Activated CD4-positive, alpha-beta T cell treated with anti-CD3 and anti-CD28 coated beads, Interleukin-2, amount 10 ng/mL, durations not matched to agents 24 days and 14 days (primary cell): ENCODE measurements at regions not wholly inside any gene's neighbourhood (a gene's known extent, or its start where the extent isn't known, plus 50 kb on each side); places are given as distances from the start of the nearest gene placed in this dataset.
"Not testable (repeated sequence)": the region's sequence is repeated elsewhere in the genome, so short reads cannot be mapped to it uniquely, and the experiment has no call there.

Source experiments
- DNase-seq: peaks from one replicate; pipeline ENCODE4 v3.0.0; 2022
- H3K27ac Mint-ChIP-seq: one replicate; pipeline ENCODE4 v1.8.0; 2022; ENCODE audit warnings: mild to moderate bottlenecking, mixed read lengths
- H3K27me3 Mint-ChIP-seq: one replicate; pipeline ENCODE4 v1.8.0; 2022; ENCODE audit warnings: mixed read lengths
- H3K36me3 Mint-ChIP-seq: one replicate; pipeline ENCODE4 v1.8.0; 2022; ENCODE audit warnings: low read depth, mild to moderate bottlenecking, mixed read lengths
- H3K4me1 Mint-ChIP-seq: one replicate; pipeline ENCODE4 v1.8.0; 2021; ENCODE audit warnings: mixed read lengths
- H3K4me3 Mint-ChIP-seq: one replicate; pipeline ENCODE4 v1.8.0; 2022; ENCODE audit warnings: mild to moderate bottlenecking, moderate library complexity, mixed read lengths
- H3K9me3 Mint-ChIP-seq: one replicate; pipeline ENCODE4 v1.8.0; 2021; ENCODE audit warnings: mixed read lengths
- intact Hi-C: fragments of 100-400 bp; cut with micrococcal nuclease; formaldehyde crosslinking; loops from one replicate; pipeline ENCODE4 v1.15.1; 2023

GRCh38 chr12:95358111-95359083 lies 115.6 kb upstream of the METAP2 start:
- Mint-ChIP-seq H3K27me3 (no peaks in the 10 kb centered on the region), H3K4me3 (no peak overlapping the region), H3K4me1 (peaks cover 3% of the 10 kb centered on the region), H3K27ac (no peak overlapping the region), H3K9me3 (no peaks in the 10 kb centered on the region), H3K36me3 (no peaks in the 10 kb centered on the region)
- no peak for DNase-seq
- intact Hi-C loops: no loop called here

GRCh38 chr12:95365912-95366311 lies 108.0 kb upstream of the METAP2 start:
- Mint-ChIP-seq H3K27me3 (no peaks in the 10 kb centered on the region), H3K27ac (no peak overlapping the region), H3K4me1 (no peaks in the 10 kb centered on the region), H3K4me3 (no peak overlapping the region), H3K36me3 (no peaks in the 10 kb centered on the region), H3K9me3 (no peaks in the 10 kb centered on the region)
- intact Hi-C loops: no loop called here
- no peak for DNase-seq

DNA sequence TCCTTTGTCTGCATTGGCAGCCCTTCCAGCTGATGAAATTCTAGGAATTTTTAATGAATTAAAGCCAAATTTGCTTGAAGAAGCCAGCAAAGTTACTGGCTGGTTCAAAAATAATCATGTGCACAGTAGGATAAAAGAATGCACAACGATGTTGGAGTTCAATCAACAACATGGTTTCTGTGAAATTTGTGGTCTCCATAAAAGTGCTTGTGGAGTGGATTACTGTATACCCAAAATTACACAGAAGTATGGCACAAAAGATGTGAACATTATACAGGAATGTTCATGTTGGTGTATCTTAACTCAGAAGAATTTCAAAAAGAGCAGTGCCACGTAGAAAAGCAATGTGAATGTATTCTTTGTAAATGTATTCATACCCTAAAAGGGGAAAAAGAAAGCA lies 105.0 kb upstream of the METAP2 start:
- Mint-ChIP-seq H3K9me3 (no peaks in the 10 kb centered on the region), H3K27me3 (no peaks in the 10 kb centered on the region), H3K36me3 (no peaks in the 10 kb centered on the region), H3K4me1 (no peaks in the 10 kb centered on the region), H3K4me3 (no peak overlapping the region), H3K27ac (no peak overlapping the region)
- DNase-seq: no peak
- intact Hi-C loops: no loop called here

- no peaks in the 10 kb centered on the region for H3K9me3 Mint-ChIP-seq
- no peaks in the 10 kb centered on the region for H3K4me1 Mint-ChIP-seq
- no peaks in the 10 kb centered on the region for H3K27me3 Mint-ChIP-seq
- H3K4me3 Mint-ChIP-seq: no peak overlapping the region
- no peak overlapping the region for H3K27ac Mint-ChIP-seq
- no peak for DNase-seq
- no peaks in the 10 kb centered on the region for H3K36me3 Mint-ChIP-seq
- intact Hi-C loops: no loop called here
Observed at GRCh38 chr12:95371571-95371970, 102.4 kb upstream of the METAP2 start.

DNA sequence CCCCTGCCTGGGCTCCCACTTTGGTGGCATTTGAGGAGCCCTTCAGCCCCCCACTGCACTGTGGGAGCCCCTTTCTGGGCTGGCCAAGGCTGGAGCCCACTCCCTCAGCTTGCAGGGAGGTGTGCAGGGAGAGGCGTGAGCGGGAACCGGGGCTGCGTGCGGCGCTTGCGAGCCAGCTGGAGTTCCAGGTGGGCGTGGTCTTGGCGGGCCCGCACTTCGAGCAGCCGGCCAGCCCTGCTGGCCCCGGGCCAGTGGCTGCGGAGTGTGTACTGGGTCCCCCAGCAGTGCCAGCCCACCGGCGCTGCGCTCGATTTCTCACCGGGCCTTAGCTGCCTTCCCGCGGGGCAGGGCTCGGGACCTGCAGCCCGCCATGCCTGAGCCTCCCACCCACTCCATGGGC lies 94.5 kb upstream of the METAP2 start:
- H3K4me3 Mint-ChIP-seq, H3K4me1 Mint-ChIP-seq, intact Hi-C loops: not testable (repeated sequence)

DNA sequence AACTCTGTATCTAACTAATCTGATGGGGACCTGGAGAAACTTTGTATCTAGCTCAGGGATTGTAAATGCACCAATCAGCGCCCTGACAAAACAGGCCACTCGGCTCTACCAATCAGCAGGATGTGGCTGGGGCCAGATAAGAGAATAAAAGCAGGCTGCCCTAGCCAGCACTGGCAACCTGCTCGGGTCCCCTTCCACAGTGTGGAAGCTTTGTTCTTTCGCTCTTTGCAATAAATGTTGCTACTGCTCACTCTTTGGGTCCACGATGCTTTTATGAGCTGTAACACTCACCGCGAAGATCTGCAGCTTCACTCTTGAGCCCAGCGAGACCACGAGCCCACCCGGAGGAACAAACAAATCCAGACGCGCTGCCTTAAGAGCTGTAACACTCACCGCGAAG lies 93.6 kb upstream of the METAP2 start:
- H3K27ac Mint-ChIP-seq, H3K4me1 Mint-ChIP-seq, H3K9me3 Mint-ChIP-seq, DNase-seq, H3K27me3 Mint-ChIP-seq, H3K36me3 Mint-ChIP-seq, H3K4me3 Mint-ChIP-seq, intact Hi-C loops: not testable (repeated sequence)

More for the DNA sequence above, 94.5 kb upstream of the METAP2 start:
- DNase-seq, H3K9me3 Mint-ChIP-seq, H3K27me3 Mint-ChIP-seq, H3K36me3 Mint-ChIP-seq, H3K27ac Mint-ChIP-seq: not testable (repeated sequence)

GRCh38 chr12:95380997-95381786 lies 92.8 kb upstream of the METAP2 start:
- Mint-ChIP-seq H3K27ac (no peak overlapping the region), H3K4me1 (peaks cover 2% of the 10 kb centered on the region), H3K4me3 (no peak overlapping the region), H3K27me3 (no peaks in the 10 kb centered on the region), H3K36me3 (no peaks in the 10 kb centered on the region), H3K9me3 (no peaks in the 10 kb centered on the region)
- no peak for DNase-seq
- intact Hi-C loops: no loop called here

DNA sequence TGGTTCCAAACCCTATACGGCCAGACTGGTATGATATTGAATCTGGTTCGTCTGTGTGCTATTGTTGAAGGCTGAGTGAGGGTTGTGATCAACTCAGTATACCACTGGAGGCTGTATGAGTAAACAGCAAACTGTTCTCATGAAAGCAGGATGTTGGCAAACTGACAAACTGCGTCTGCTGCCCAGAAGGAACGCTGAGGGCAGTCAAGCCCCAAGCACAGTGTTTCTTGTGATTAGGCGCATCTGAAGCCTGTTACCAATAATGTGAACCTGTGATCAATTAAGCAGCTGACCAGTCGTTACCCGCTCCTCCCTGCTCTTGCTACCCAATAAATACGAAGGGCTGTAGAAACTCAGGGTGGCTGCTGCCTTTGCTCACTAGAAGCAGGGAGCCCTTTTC lies 90.0 kb upstream of the METAP2 start:
- H3K9me3 Mint-ChIP-seq, H3K4me3 Mint-ChIP-seq, H3K27ac Mint-ChIP-seq, DNase-seq, H3K36me3 Mint-ChIP-seq, intact Hi-C loops, H3K4me1 Mint-ChIP-seq, H3K27me3 Mint-ChIP-seq: not testable (repeated sequence)

- Mint-ChIP-seq H3K27ac (no peak overlapping the region), H3K27me3 (no peaks in the 10 kb centered on the region), H3K9me3 (no peaks in the 10 kb centered on the region), H3K4me3 (no peak overlapping the region), H3K36me3 (no peaks in the 10 kb centered on the region), H3K4me1 (peaks cover 2% of the 10 kb centered on the region)
- intact Hi-C loops: no loop called here
- no peak for DNase-seq
Observed at GRCh38 chr12:95384785-95385184, 89.2 kb upstream of the METAP2 start.

DNA sequence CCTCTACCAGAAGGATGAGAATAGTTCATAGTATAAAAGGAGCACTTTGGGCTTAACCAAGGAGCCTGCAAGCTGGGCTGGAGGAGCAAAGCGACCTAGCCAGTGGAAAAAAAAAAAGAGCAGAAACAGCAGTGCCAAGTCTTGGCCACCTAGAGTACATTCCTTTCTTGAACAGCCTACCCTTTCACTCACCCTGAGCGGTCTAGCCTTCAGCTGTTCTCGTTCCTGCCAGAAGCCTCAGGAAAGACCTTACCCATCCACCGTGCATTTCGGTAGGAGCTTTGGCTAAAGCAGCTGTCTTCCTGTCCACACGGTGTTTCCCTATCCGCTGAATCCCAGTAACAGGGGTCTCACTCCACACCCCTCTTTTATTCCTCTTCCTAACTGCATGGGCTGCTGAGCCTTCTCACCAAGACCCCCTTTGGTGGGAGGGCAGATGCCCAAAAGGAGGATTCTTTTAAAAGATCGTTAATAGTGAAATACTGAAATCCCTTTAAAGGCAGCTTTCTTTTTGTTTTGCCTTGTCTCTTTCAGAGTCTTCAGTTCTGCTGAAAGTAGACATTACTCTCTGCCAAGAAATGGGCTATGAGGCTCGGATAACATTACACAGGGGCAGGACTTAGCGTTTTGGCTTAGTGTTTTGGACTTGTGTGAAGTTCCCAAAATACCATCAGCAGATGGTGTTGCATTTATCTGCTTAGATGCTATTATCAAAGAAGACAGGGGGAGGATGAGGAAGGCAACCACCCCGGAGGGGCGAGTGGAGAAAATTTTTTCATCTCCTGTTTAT lies 88.5 kb upstream of the METAP2 start:
- H3K4me1 Mint-ChIP-seq: peaks cover 2% of the 10 kb centered on the region
- no peak overlapping the region for H3K27ac Mint-ChIP-seq
- no peak overlapping the region for H3K4me3 Mint-ChIP-seq
- no peak for DNase-seq
- intact Hi-C loops: no loop called here
- no peaks in the 10 kb centered on the region for H3K36me3 Mint-ChIP-seq
- H3K27me3 Mint-ChIP-seq: no peaks in the 10 kb centered on the region
- H3K9me3 Mint-ChIP-seq: no peaks in the 10 kb centered on the region

DNA sequence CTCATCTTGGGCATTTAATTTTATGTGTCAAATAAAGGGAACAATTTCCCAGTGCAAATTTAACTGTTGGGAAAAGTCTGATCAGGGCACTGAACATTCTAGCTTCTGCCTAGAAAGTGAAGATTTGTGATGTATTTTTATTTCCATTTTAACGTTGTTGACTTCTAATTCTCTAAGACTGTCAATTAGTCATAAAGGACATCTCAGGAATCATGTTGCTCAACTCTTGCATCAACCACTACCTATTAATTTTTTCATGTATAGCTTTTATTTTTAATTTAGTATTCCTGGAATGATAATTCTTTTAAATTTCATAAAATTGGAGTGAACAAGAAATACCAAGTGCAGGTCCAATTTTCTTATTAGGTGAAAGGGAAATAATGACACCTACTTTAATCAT lies 87.9 kb upstream of the METAP2 start:
- H3K4me3 Mint-ChIP-seq: no peak overlapping the region

DNA sequence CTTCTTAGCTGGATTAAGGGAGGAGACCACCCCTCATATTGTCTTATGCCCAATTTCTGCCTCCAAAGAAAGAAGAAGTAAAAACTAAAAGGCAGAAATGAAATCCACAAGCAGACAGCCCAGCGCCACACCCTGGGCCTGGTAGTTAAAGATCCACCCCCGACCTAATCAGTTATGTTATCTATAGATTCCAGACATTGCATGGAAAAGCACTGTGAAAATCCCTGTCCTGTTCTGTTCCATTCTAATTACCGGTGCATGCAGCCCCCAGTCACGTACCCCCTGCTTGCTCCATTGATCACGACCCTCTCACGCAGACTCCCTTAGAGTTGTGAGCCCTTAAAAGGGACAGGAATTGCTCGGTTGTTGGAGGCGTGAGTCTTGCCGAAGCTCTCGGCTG lies 85.7 kb upstream of the METAP2 start:
- H3K36me3 Mint-ChIP-seq, H3K27me3 Mint-ChIP-seq, H3K9me3 Mint-ChIP-seq, H3K4me3 Mint-ChIP-seq, H3K27ac Mint-ChIP-seq, DNase-seq, intact Hi-C loops, H3K4me1 Mint-ChIP-seq: not testable (repeated sequence)

More for the DNA sequence above, 87.9 kb upstream of the METAP2 start:
- intact Hi-C loops: no loop called here
- no peak overlapping the region for H3K27ac Mint-ChIP-seq
- no peaks in the 10 kb centered on the region for H3K27me3 Mint-ChIP-seq
- peaks cover 2% of the 10 kb centered on the region for H3K4me1 Mint-ChIP-seq
- no peaks in the 10 kb centered on the region for H3K36me3 Mint-ChIP-seq
- H3K9me3 Mint-ChIP-seq: peaks cover 2% of the 10 kb centered on the region
- DNase-seq: no peak

DNA sequence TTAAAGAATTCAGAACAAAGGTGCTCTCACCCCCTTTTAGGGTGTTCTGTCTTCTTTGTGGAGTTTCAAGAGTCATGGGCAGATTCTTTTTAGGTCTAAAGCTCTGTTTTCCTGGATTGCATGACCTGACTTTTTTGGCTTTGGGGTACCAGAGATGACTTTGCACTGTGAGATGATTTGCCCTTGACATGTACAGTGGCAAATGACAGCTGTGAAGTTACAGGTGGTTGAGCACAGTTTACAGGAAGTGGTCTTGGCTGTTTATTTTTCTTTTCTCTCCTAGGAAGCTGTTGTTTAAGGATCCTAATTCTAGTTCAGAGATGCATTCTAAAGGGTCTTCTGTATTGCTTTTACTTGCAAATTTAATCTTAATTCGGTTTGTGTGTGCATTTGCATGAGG lies 83.8 kb upstream of the METAP2 start:
- Mint-ChIP-seq H3K4me3 (no peak overlapping the region), H3K27me3 (no peaks in the 10 kb centered on the region), H3K36me3 (no peaks in the 10 kb centered on the region), H3K9me3 (peaks cover 18% of the 10 kb centered on the region), H3K4me1 (no peaks in the 10 kb centered on the region), H3K27ac (no peak overlapping the region)
- intact Hi-C loops: no loop called here
- no peak for DNase-seq

DNA sequence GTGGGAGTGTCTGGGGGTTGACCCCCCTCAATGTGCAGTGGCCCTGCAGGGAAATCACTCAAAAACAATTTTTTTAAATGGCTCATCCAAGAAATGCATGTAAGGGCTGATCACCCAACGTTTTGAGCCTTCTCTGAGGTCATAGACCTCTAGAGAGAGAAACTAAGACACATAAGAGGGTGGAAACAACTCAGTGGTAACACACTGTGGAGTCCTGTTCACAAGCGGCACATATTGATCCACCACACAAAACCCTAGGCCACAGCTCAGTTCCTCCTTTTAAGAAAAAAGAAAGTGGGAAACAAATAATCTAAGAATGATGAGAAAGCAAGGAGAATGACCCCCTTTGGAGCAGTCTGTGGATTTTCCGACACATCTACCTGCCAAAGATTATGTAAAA lies 83.0 kb upstream of the METAP2 start:
- no peaks in the 10 kb centered on the region for H3K4me1 Mint-ChIP-seq
- H3K4me3 Mint-ChIP-seq: no peak overlapping the region
- no peak for DNase-seq
- peaks cover 2% of the 10 kb centered on the region for H3K27me3 Mint-ChIP-seq
- intact Hi-C loops: no loop called here
- no peaks in the 10 kb centered on the region for H3K36me3 Mint-ChIP-seq
- peaks cover 22% of the 10 kb centered on the region for H3K9me3 Mint-ChIP-seq
- H3K27ac Mint-ChIP-seq: no peak overlapping the region
